CD14-positive monocyte (primary cell): ENCODE measurements at regions not wholly inside any gene's neighbourhood (a gene's known extent, or its start where the extent isn't known, plus 50 kb on each side); places are given as distances from the start of the nearest gene placed in this dataset.

Experiments used
- DNase-seq, 3 donors: peaks; one replicate each; pipeline ENCODE4 v3.0.0-alpha.2; 2011 to 2022
- H2AFZ ChIP-seq: 2 replicates; pipeline ENCODE4 v1.6.0; 2012; ENCODE audit warnings: mild to moderate bottlenecking, low read depth, low read length, inconsistent platforms; ENCODE audit not compliant: insufficient read depth, poor library complexity, severe bottlenecking
- H3K27ac ChIP-seq, 2 donors: 1 replicate in 1 of 2; 2 replicates in 1 of 2; pipeline ENCODE4 v1.5.1; 2012 to 2013; ENCODE audit warnings: low read length in 2 of 2, control low read depth in 1 of 2, inconsistent platforms in 1 of 2, low read depth in 1 of 2, mild to moderate bottlenecking in 1 of 2
- H3K27me3 ChIP-seq, 2 donors: one replicate each; pipeline versions ENCODE4 v1.6.0 to v1.6.1; 2011 to 2013; ENCODE audit warnings: low read length in 2 of 2; ENCODE audit not compliant: control insufficient read depth in 2 of 2, insufficient read depth in 2 of 2
- H3K36me3 ChIP-seq, 2 donors: replicated peaks in 1 of 2; 1 replicate in 1 of 2; 2 replicates in 1 of 2; pipeline versions ENCODE4 v1.5.1 to v1.6.1; 2012 to 2013; ENCODE audit warnings: low read length in 2 of 2, control low read depth in 1 of 2, inconsistent platforms in 1 of 2, mild to moderate bottlenecking in 1 of 2; ENCODE audit not compliant: insufficient read depth in 2 of 2, control insufficient read depth in 1 of 2
- H3K4me1 ChIP-seq, 2 donors: 1 replicate in 1 of 2; 2 replicates in 1 of 2; pipeline versions ENCODE4 v1.5.1 to v1.6.1; 2012 to 2013; ENCODE audit warnings: low read length in 2 of 2, control low read depth in 1 of 2, inconsistent platforms in 1 of 2, mild to moderate bottlenecking in 1 of 2, moderate library complexity in 1 of 2; ENCODE audit not compliant: insufficient read depth in 2 of 2, control insufficient read depth in 1 of 2
- H3K4me2 ChIP-seq: replicated peaks from 2 replicates; pipeline ENCODE3; 2012; ENCODE audit warnings: low read length, moderate library complexity, mild to moderate bottlenecking; ENCODE audit not compliant: poor library complexity, severe bottlenecking; ENCODE audit errors: extremely low read depth
- H3K4me3 ChIP-seq, 3 experiments: fragments of 200-600 bp in 1 of 3; sonication (generic) in 1 of 3; replicated peaks in 1 of 3; 1 replicate in 2 of 3; 2 replicates in 1 of 3; pipeline ENCODE4 v1.5.1; 2011 to 2013; ENCODE audit warnings: low read length in 3 of 3, mild to moderate bottlenecking in 3 of 3, control low read depth in 2 of 3, low read depth in 2 of 3, inconsistent platforms in 1 of 3, moderate library complexity in 1 of 3
- H3K79me2 ChIP-seq: 2 replicates; pipeline ENCODE4 v1.6.0; 2012; ENCODE audit warnings: mild to moderate bottlenecking, control low read depth, inconsistent platforms, low read length, moderate library complexity; ENCODE audit not compliant: insufficient read depth
- H3K9ac ChIP-seq: 2 replicates; pipeline ENCODE4 v1.6.0; 2017; ENCODE audit warnings: low read length, mild to moderate bottlenecking; ENCODE audit not compliant: insufficient read depth, poor library complexity, severe bottlenecking
- H3K9me3 ChIP-seq, 2 donors: replicated peaks in 1 of 2; 1 replicate in 1 of 2; 2 replicates in 1 of 2; pipeline versions ENCODE4 v1.5.1 to v1.6.1; 2012 to 2013; ENCODE audit warnings: low read length in 2 of 2, control low read depth in 1 of 2; ENCODE audit not compliant: control insufficient read depth in 1 of 2, insufficient read depth in 1 of 2
- H4K20me1 ChIP-seq: 2 replicates; pipeline ENCODE4 v1.6.0; 2012; ENCODE audit warnings: mild to moderate bottlenecking, low read length, control low read depth, moderate library complexity; ENCODE audit not compliant: insufficient read depth
- H3K27ac Mint-ChIP-seq, 7 donors: one replicate each; pipeline ENCODE4 v1.8.0; 2020; ENCODE audit warnings: mild to moderate bottlenecking in 7 of 7, mixed read lengths in 7 of 7, moderate library complexity in 6 of 7, inconsistent platforms in 2 of 7
- H3K27me3 Mint-ChIP-seq, 3 donors: one replicate each; pipeline ENCODE4 v1.8.0; 2021 to 2022; ENCODE audit warnings: low read depth in 3 of 3, mild to moderate bottlenecking in 3 of 3, mixed read lengths in 3 of 3, moderate library complexity in 3 of 3, inconsistent platforms in 1 of 3
- H3K36me3 Mint-ChIP-seq, 2 donors: one replicate each; pipeline ENCODE4 v1.8.0; 2020; ENCODE audit warnings: mixed read lengths in 2 of 2, inconsistent platforms in 1 of 2, mild to moderate bottlenecking in 1 of 2
- H3K4me1 Mint-ChIP-seq: one replicate; pipeline ENCODE4 v1.8.0; 2020; ENCODE audit warnings: mild to moderate bottlenecking, mixed read lengths
- H3K4me3 Mint-ChIP-seq, 2 donors: one replicate each; pipeline ENCODE4 v1.8.0; 2020; ENCODE audit warnings: mild to moderate bottlenecking in 2 of 2, mixed read lengths in 2 of 2, moderate library complexity in 1 of 2
- H3K9me3 Mint-ChIP-seq, 7 donors: one replicate each; pipeline ENCODE4 v1.8.0; 2020 to 2022; ENCODE audit warnings: mixed read lengths in 7 of 7, mild to moderate bottlenecking in 6 of 7, moderate library complexity in 6 of 7, inconsistent platforms in 2 of 7
- CTCF ChIP-seq: fragments of 200-600 bp; IDR thresholded peaks from one replicate; pipeline ENCODE4 v1.8.0; 2022; ENCODE audit warnings: antibody characterized with exemption, mild to moderate bottlenecking
- WGBS: methylation state at CpG from one replicate; pipeline ENCODE4 v1.1.5; 2013; ENCODE audit warnings: missing lambda C conversion rate; ENCODE audit not compliant: insufficient coverage; 5-methylcytosine and 5-hydroxymethylcytosine counted together
- intact Hi-C, 2 donors: fragments of 100-400 bp; cut with micrococcal nuclease; formaldehyde crosslinking; loops; one replicate each; pipeline versions ENCODE4 v1.15.0 to v1.15.1; 2023

- Histone ChIP-seq H3K27me3 (no peaks in the 10 kb centered on the region), H3K27ac (no peak overlapping the region), H3K79me2 (no peaks in the 10 kb centered on the region), H3K9me3 (no peaks in the 10 kb centered on the region), H2AFZ (no peak overlapping the region), H3K4me3 (no peak overlapping the region), H3K4me2 (no peak overlapping the region), H3K9ac (no peak overlapping the region), H3K36me3 (no peaks in the 10 kb centered on the region), H3K4me1 (no peaks in the 10 kb centered on the region), H4K20me1 (no peaks in the 10 kb centered on the region)
- intact Hi-C loops: no loop called here
- WGBS: no CpG with 5 or more reads among the region's 2 CpGs
- no peak for TF ChIP-seq CTCF
- DNase-seq: no peak
- Mint-ChIP-seq H3K36me3 (no peaks in the 10 kb centered on the region), H3K9me3 (peaks cover 0 to 3% (median under 1%) of the 10 kb centered on the region in 7 donors), H3K4me3 (no peak overlapping the region), H3K27ac (no peak overlapping the region), H3K4me1 (no peaks in the 10 kb centered on the region), H3K27me3 (no peaks in the 10 kb centered on the region)
Observed at GRCh38 chr5:101338226-101338625, 435.1 kb upstream of the ST8SIA4 start.

GRCh38 chr5:101327816-101328215 lies 424.7 kb upstream of the ST8SIA4 start:
- Mint-ChIP-seq H3K27ac (no peak overlapping the region), H3K9me3 (peaks cover 0 to 6% (median 3%) of the 10 kb centered on the region in 7 donors), H3K36me3 (no peaks in the 10 kb centered on the region), H3K4me3 (no peak overlapping the region), H3K27me3 (peaks cover 0 to 1% (median 0%) of the 10 kb centered on the region in 3 donors), H3K4me1 (no peaks in the 10 kb centered on the region)
- H3K4me2 ChIP-seq: no peak overlapping the region
- H4K20me1 ChIP-seq: no peaks in the 10 kb centered on the region
- intact Hi-C loops: no loop called here
- no peak for DNase-seq
- no peak overlapping the region for H3K4me3 ChIP-seq
- no peak overlapping the region for H3K27ac ChIP-seq
- no peaks in the 10 kb centered on the region for H3K79me2 ChIP-seq
- no peaks in the 10 kb centered on the region for H3K36me3 ChIP-seq
- H3K9ac ChIP-seq: no peak overlapping the region
- H3K9me3 ChIP-seq: peaks cover 0 to 10% of the 10 kb centered on the region in 2 donors
- WGBS: no CpG with 5 or more reads among the region's 1 CpG
- no peak overlapping the region for H2AFZ ChIP-seq
- TF ChIP-seq CTCF: no peak
- H3K4me1 ChIP-seq: no peaks in the 10 kb centered on the region
- H3K27me3 ChIP-seq: no peaks in the 10 kb centered on the region
